ENCODE measurements at regions not wholly inside any gene's neighbourhood (a gene's known extent, or its start where the extent isn't known, plus 50 kb on each side); places are given as distances from the start of the nearest gene placed in this dataset.

DNA sequence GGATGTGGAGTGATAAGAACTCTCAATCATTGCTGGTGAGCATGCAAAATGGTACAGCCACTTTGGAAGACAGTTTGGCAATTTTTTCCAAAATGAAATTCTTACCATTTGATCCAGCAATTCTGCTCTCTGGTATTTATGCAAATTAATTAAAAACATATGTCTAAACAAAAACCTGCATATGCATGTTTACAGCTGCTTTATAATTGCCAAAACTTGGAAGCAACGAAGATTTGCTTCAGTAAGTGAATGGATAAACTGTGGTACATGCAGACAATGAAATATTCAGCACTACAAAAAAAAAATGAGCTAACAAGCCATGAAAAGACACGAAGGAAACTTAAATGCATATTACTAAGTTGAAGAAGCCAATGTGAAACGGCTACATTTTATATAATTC is 55.5 kb upstream of the SMLR1 start:
- DNase-seq: no peak

DNA sequence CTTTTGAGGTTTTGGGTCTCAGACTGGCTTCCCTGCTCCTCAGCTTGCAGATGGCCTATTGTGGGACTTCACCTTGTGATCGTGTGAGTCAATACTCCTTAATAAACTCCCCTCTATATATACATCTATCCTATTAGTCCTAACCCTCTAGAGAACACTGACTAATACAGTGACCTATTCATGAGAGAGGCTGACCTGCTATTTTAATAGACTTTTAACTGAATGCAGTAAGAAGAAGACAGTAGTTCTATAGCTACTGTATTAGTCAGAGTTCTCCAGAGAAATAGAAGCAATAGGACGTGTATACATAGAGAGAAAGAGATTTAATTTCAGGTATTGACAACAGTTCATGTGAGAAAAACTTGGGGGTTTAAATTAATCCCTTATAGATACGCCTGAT is 53.3 kb upstream of the SMLR1 start:
- no peak for DNase-seq

DNA sequence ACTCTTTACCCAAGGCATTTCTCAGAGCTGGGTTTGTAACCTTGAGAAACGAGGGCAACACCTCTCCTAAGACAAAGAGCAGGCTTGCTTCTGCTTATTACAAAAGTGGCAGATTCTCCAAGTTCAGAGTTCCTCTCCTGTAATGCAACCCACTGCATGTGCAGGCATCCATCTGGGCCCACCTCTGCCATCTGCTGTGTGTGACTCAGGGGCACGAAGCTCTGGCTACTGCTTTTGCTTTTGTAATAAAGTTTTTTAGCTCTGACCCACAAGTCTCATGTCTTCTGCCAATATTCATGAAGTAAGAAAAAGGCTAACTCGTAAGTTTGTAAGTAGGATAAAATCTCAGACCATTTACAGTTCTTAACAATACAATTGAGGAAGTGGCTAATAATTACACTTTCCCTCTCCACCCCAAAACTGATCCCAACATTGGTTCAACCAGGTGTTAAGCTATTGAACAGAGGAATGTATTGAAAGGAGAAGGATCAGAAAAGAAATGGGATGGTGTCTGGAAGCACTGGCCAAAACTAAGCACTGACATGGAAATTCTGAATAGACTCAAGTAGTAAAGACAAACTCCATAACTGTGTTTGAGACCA is 51.7 kb upstream of the SMLR1 start:
- DNase-seq: no peak

DNA sequence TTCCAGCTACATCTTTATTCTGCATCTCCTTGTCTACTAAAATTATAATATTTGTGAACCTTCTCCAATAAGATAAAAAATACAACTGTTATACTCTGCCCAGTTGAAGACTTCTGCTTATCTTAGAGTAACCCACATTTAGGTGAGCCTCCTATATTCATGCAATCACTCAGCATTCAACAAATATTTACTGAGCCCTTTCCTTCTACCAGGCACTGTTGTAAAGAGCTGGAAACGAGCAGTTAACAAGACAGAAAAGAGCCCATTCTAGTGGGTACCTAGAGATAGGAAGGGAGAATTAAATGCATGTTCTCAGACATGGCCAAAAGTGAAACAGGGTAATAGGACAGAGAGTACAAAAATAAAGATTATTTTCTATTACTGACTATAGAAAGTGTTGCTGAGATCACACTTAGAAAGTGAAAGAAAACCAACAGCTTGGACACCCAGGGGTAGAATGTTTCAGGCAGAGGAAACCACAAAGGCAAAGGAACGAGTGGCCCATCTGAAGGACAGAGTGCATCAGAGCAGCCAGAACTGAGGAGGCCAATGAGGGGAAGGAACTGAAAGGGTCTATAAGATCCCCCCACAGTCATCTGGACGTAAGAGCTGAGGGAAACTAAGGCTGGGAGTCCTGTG is 50.8 kb upstream of the SMLR1 start:
- no peak for DNase-seq

Measured in activated CD4-positive, alpha-beta T cell treated with anti-CD3 and anti-CD28 coated beads for 4 hours (primary cell).